ENCODE measurements at regions not wholly inside any gene's neighbourhood (a gene's known extent, or its start where the extent isn't known, plus 50 kb on each side); places are given as distances from the start of the nearest gene placed in this dataset.
"Not testable (repeated sequence)": the region's sequence is repeated elsewhere in the genome, so short reads cannot be mapped to it uniquely, and the experiment has no call there.

GRCh38 chr3:66830301-66830700 lies 167.8 kb upstream of the KBTBD8 start:
- H3K9me3 ChIP-seq (ENCODE audit: control insufficient read depth, low read length, poor library complexity, severe bottlenecking) = no peaks in the 10 kb centered on the region
- DNase-seq = no peak
- peaks cover 24% of the 10 kb centered on the region for H3K27me3 Mint-ChIP-seq
- no peak overlapping the region for H3K4me3 Mint-ChIP-seq
- H3K4me1 Mint-ChIP-seq = no peaks in the 10 kb centered on the region
- no peak overlapping the region for H3K27ac Mint-ChIP-seq
- no peak for ATAC-seq
- H3K36me3 Mint-ChIP-seq (ENCODE audit: low read depth) = no peaks in the 10 kb centered on the region

- no peak overlapping the region for H3K4me3 Mint-ChIP-seq
- peaks cover 2% of the 10 kb centered on the region for H3K4me1 Mint-ChIP-seq
- DNase-seq (no peak), ATAC-seq (no peak)
- peaks cover 31% of the 10 kb centered on the region for H3K27me3 Mint-ChIP-seq
- H3K9me3 ChIP-seq (ENCODE audit: control insufficient read depth, low read length, poor library complexity, severe bottlenecking) = no peaks in the 10 kb centered on the region
- H3K27ac Mint-ChIP-seq = no peak overlapping the region
- H3K36me3 Mint-ChIP-seq (ENCODE audit: low read depth) = no peaks in the 10 kb centered on the region
Measured at GRCh38 chr3:66831931-66832330, 166.2 kb upstream of the KBTBD8 start.

- peaks cover 18% of the 10 kb centered on the region for H3K27me3 Mint-ChIP-seq
- H3K4me3 Mint-ChIP-seq = no peak overlapping the region
- DNase-seq (no peak), ATAC-seq (no peak)
- H3K36me3 Mint-ChIP-seq (ENCODE audit: low read depth) = no peaks in the 10 kb centered on the region
- peaks cover 2% of the 10 kb centered on the region for H3K4me1 Mint-ChIP-seq
- no peaks in the 10 kb centered on the region for H3K9me3 ChIP-seq (ENCODE audit: control insufficient read depth, low read length, poor library complexity, severe bottlenecking)
- no peak overlapping the region for H3K27ac Mint-ChIP-seq
Measured at GRCh38 chr3:66836363-66837152, 161.5 kb upstream of the KBTBD8 start.

- H3K4me1 Mint-ChIP-seq = peaks cover 2% of the 10 kb centered on the region
- no peak overlapping the region for H3K27ac Mint-ChIP-seq
- H3K27me3 Mint-ChIP-seq = peaks cover 21% of the 10 kb centered on the region
- no peak for ATAC-seq
- no peaks in the 10 kb centered on the region for H3K36me3 Mint-ChIP-seq (ENCODE audit: low read depth)
- H3K9me3 ChIP-seq (ENCODE audit: control insufficient read depth, low read length, poor library complexity, severe bottlenecking) = no peaks in the 10 kb centered on the region
- H3K4me3 Mint-ChIP-seq = no peak overlapping the region
- no peak for DNase-seq
Measured at GRCh38 chr3:66838704-66839103, 159.4 kb upstream of the KBTBD8 start.

- Mint-ChIP-seq H3K4me3 (no peak overlapping the region), H3K36me3 (ENCODE audit: low read depth) (peaks cover 2% of the 10 kb centered on the region), H3K27me3 (peaks cover 23% of the 10 kb centered on the region), H3K27ac (no peak overlapping the region), H3K4me1 (peaks cover 2% of the 10 kb centered on the region)
- no peaks in the 10 kb centered on the region for H3K9me3 ChIP-seq (ENCODE audit: control insufficient read depth, low read length, poor library complexity, severe bottlenecking)
- ATAC-seq = no peak
- no peak for DNase-seq
Measured at GRCh38 chr3:66839508-66839907, 158.6 kb upstream of the KBTBD8 start.

GRCh38 chr3:66842761-66843464 lies 155.2 kb upstream of the KBTBD8 start:
- not testable (repeated sequence) for H3K27ac Mint-ChIP-seq; ATAC-seq; DNase-seq; H3K36me3 Mint-ChIP-seq (ENCODE audit: low read depth); H3K4me3 Mint-ChIP-seq; H3K9me3 ChIP-seq (ENCODE audit: control insufficient read depth, low read length, poor library complexity, severe bottlenecking); H3K4me1 Mint-ChIP-seq
- peaks cover 12% of the 10 kb centered on the region for H3K27me3 Mint-ChIP-seq

GRCh38 chr3:66851894-66852613 lies 146.1 kb upstream of the KBTBD8 start:
- no peaks in the 10 kb centered on the region for H3K9me3 ChIP-seq (ENCODE audit: control insufficient read depth, low read length, poor library complexity, severe bottlenecking)
- Mint-ChIP-seq H3K27me3 (peaks cover 12% of the 10 kb centered on the region), H3K4me1 (no peaks in the 10 kb centered on the region), H3K4me3 (no peak overlapping the region), H3K27ac (no peak overlapping the region), H3K36me3 (ENCODE audit: low read depth) (peaks cover 3% of the 10 kb centered on the region)
- DNase-seq (no peak), ATAC-seq (no peak)

GRCh38 chr3:66854601-66855151 lies 143.4 kb upstream of the KBTBD8 start:
- DNase-seq = no peak
- Mint-ChIP-seq H3K36me3 (ENCODE audit: low read depth) (peaks cover 3% of the 10 kb centered on the region), H3K27me3 (peaks cover 12% of the 10 kb centered on the region), H3K4me1 (no peaks in the 10 kb centered on the region), H3K27ac (no peak overlapping the region), H3K4me3 (no peak overlapping the region)
- no peaks in the 10 kb centered on the region for H3K9me3 ChIP-seq (ENCODE audit: control insufficient read depth, low read length, poor library complexity, severe bottlenecking)
- ATAC-seq = no peak

- peaks cover 12% of the 10 kb centered on the region for H3K27me3 Mint-ChIP-seq
- no peak for ATAC-seq
Measured at GRCh38 chr3:66856533-66856932, 141.6 kb upstream of the KBTBD8 start.

GRCh38 chr3:66858656-66859381 lies 139.3 kb upstream of the KBTBD8 start:
- no peak for DNase-seq

More at GRCh38 chr3:66856533-66856932, 141.6 kb upstream of the KBTBD8 start:
- Mint-ChIP-seq H3K36me3 (ENCODE audit: low read depth) (peaks cover 3% of the 10 kb centered on the region), H3K4me1 (no peaks in the 10 kb centered on the region), H3K4me3 (no peak overlapping the region), H3K27ac (no peak overlapping the region)
- no peaks in the 10 kb centered on the region for H3K9me3 ChIP-seq (ENCODE audit: control insufficient read depth, low read length, poor library complexity, severe bottlenecking)
- no peak for DNase-seq

GRCh38 chr3:66860771-66861170 lies 137.3 kb upstream of the KBTBD8 start:
- Mint-ChIP-seq H3K36me3 (ENCODE audit: low read depth) (no peaks in the 10 kb centered on the region), H3K27ac (no peak overlapping the region)
- DNase-seq = no peak

More at GRCh38 chr3:66858656-66859381, 139.3 kb upstream of the KBTBD8 start:
- Mint-ChIP-seq H3K4me1 (no peaks in the 10 kb centered on the region), H3K4me3 (no peak overlapping the region), H3K27ac (no peak overlapping the region), H3K36me3 (ENCODE audit: low read depth) (peaks cover 3% of the 10 kb centered on the region), H3K27me3 (peaks cover 12% of the 10 kb centered on the region)
- ATAC-seq = no peak
- no peaks in the 10 kb centered on the region for H3K9me3 ChIP-seq (ENCODE audit: control insufficient read depth, low read length, poor library complexity, severe bottlenecking)

GRCh38 chr3:66863205-66864111 lies 134.6 kb upstream of the KBTBD8 start:
- no peak overlapping the region for H3K27ac Mint-ChIP-seq
- no peaks in the 10 kb centered on the region for H3K27me3 Mint-ChIP-seq

More at GRCh38 chr3:66860771-66861170, 137.3 kb upstream of the KBTBD8 start:
- no peaks in the 10 kb centered on the region for H3K4me1 Mint-ChIP-seq
- peaks cover 3% of the 10 kb centered on the region for H3K27me3 Mint-ChIP-seq
- H3K4me3 Mint-ChIP-seq = no peak overlapping the region
- ATAC-seq = no peak
- H3K9me3 ChIP-seq (ENCODE audit: control insufficient read depth, low read length, poor library complexity, severe bottlenecking) = no peaks in the 10 kb centered on the region

More at GRCh38 chr3:66863205-66864111, 134.6 kb upstream of the KBTBD8 start:
- DNase-seq (no peak), ATAC-seq (no peak)
- Mint-ChIP-seq H3K4me1 (no peaks in the 10 kb centered on the region), H3K36me3 (ENCODE audit: low read depth) (no peaks in the 10 kb centered on the region), H3K4me3 (no peak overlapping the region)
- no peaks in the 10 kb centered on the region for H3K9me3 ChIP-seq (ENCODE audit: control insufficient read depth, low read length, poor library complexity, severe bottlenecking)

Measured in T-helper 17 cell (primary cell).